CD4-positive, alpha-beta T cell treated with Interleukin-6 at 100 ng/mL for 8 hours (primary cell): ENCODE measurements at regions not wholly inside any gene's neighbourhood (a gene's known extent, or its start where the extent isn't known, plus 50 kb on each side); places are given as distances from the start of the nearest gene placed in this dataset.
A peak's percentile ranks its signal among the peaks of the same experiment; 100 is the strongest.

ENCODE experiments used
- DNase-seq: peaks from one replicate; pipeline ENCODE4 v3.0.0-alpha.2; 2020; ENCODE audit warnings: mixed read lengths, low spot score

GRCh38 chr13:99027661-99028425, 50.0 kb upstream of the DOCK9 start:
- DNase-seq, result no peak

GRCh38 chr13:99028890-99029289, 51.0 kb upstream of the DOCK9 start:
- DNase-seq, result peak; percentile 54

GRCh38 chr13:99029576-99029975, 51.7 kb upstream of the DOCK9 start:
- DNase-seq, result no peak

GRCh38 chr13:99030326-99030725, 52.5 kb upstream of the DOCK9 start:
- DNase-seq, result no peak

DNA sequence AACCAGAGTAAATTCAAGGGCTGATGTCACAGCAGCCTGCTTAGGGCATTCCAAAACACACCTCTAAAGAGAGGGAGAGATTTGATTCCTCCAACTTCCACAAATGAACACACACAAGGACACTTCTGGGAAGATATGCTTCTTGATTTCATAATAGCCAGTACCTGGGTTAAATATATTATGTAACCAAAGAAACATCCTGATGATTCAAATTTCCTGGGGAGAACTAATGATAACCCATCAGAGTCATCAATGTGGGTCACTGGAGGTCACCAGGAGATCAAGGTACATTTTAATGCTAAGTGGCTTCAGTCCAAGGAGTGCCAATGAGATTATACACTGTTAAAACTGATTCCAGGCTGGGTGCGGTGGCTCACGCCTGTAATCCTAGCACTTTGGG, 54.0 kb upstream of the DOCK9 start:
- DNase-seq, result no peak

DNA sequence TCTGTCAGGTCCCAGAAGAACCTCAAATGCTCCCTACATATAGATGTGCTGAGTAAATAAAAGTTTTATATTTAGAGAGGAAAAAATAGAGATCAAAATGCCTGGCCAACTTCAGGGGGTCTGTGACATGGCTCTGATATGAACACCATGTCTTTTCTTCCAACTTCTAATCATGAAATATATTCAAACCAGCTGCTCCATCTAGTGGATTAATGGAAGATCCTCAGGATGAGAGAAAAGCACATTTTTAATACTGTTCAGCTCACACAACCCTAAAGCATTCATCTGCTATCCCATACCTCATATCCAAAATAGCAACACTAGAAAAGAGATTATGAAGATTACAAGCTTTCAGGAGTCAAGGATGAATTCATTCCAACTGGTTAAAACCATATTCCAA, 56.0 kb upstream of the DOCK9 start:
- peak; percentile 21 for DNase-seq

DNA sequence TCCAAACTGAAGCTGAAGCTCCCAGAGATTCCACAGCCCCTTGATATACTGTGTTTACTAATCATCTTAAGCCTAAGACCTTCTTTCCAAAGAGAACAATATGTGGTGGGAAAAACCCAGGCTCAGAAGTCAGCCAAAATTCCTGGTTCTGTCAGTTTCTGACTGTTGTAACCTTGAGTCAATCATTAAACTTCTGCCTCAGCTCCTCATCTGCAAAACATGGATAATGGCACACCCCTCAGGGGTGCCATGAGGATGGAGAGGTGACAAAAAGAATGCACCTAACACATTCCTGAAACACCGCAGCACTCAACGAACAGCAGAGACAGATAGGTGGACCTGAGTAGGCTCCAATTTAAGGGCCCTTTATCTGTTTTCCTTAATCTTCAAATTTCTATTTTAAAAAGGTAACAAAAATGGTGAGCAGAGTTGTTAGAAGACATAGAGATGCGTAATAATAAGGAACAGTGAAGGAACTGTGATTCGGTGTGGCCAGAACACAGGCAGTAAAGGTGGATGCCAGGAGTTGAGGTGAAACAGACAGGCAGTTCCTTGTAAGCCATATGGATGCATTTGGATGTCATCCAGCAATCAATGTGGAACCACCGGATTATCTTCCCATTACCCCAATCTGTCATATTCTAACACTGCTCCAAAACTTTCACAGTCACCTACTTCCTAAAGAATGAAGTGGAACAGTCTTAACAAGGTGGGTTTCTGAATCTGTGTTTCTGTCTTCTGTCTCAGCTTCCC, 56.6 kb upstream of the DOCK9 start:
- no peak for DNase-seq

GRCh38 chr13:99035715-99036114, 57.9 kb upstream of the DOCK9 start:
- DNase-seq, result no peak

- no peak for DNase-seq
Observed at GRCh38 chr13:99037756-99038155, 59.9 kb upstream of the DOCK9 start.

GRCh38 chr13:99039718-99040280, 61.9 kb upstream of the DOCK9 start:
- no peak for DNase-seq

GRCh38 chr13:99040536-99041131, 62.8 kb upstream of the DOCK9 start:
- no peak for DNase-seq

- no peak for DNase-seq
Observed at GRCh38 chr13:99041337-99041736, 63.5 kb upstream of the DOCK9 start.

DNA sequence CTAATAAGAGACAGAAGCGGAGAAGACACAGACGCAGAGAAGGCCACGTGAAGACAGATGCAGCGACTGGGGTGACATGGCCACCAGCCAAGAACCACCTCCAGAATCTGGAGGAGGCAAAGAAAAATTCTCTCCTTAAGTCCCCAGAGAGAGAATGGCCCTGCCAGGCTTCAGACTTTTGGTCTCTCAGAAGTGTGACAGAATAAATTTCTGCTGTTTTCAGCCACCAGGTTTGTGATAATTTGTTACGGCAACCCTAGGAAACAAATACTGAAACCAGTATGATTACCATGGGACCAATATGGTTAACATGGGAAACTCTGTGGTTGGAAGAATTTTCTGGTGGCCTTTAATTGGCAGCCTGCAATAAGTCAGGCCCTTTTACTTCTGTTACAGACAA, 63.9 kb upstream of the DOCK9 start:
- no peak for DNase-seq

- DNase-seq, result no peak
Observed at GRCh38 chr13:99042521-99043250, 64.8 kb upstream of the DOCK9 start.

DNA sequence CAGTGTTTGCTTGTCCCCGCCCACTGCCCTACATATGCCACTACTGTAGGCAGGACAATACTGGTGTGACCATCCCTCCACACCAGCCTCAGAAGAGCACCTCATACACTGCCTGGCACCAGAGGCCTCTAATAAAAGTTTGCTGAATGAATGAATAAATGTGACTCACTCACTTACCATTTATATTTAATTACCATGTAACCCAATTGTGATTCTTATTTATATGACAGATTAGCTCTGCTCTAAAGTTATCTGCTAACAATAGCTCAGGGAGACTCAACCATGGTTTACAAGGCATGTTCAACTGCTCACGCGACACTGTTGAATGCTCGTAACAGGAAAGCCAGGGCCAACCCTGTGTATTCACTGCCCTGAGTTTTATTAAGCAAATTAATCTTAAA, 66.0 kb upstream of the DOCK9 start:
- no peak for DNase-seq

- DNase-seq, result peak; percentile 11
Observed at GRCh38 chr13:99044764-99045163, 66.9 kb upstream of the DOCK9 start.

DNA sequence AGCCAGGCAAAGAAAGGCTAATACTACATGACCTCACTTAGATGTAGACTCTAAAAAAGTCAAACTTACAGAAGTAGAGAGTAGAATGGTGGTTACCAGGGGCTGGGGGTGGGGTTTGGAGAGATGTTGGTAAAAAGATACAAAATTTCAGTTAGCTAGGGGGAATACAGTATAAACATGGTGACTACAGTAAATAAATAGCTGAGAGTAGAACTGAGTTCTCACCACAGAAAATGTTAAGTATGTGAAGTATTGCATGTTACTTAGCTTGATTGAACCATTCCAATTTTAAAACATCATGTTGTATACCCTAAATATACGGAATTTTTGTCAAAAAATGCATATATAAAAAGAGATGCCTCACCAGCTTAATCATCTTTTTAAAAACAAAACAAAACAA, 67.5 kb upstream of the DOCK9 start:
- DNase-seq, result no peak

DNA sequence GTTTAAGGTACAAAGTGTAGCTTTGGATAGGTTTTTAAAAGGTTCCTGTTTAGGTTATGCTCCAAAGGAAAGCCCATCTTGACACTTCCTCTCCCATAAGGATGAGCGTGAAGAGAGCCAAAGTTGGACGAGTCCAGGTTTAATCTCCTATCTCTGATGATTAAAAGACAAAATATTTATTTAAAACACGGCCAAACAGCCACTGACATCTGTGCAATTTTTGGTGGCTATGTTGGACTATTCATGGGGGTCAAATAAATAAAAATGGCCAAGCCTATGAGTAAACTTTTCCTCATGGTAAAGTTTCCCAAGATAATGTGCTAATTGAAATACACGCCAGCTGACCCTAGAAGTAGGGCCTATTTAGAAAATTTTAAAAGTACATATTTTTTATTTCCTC, 69.0 kb upstream of the DOCK9 start:
- DNase-seq, result no peak

GRCh38 chr13:99050983-99051488, 73.2 kb upstream of the DOCK9 start:
- peak; percentile 17 for DNase-seq

DNA sequence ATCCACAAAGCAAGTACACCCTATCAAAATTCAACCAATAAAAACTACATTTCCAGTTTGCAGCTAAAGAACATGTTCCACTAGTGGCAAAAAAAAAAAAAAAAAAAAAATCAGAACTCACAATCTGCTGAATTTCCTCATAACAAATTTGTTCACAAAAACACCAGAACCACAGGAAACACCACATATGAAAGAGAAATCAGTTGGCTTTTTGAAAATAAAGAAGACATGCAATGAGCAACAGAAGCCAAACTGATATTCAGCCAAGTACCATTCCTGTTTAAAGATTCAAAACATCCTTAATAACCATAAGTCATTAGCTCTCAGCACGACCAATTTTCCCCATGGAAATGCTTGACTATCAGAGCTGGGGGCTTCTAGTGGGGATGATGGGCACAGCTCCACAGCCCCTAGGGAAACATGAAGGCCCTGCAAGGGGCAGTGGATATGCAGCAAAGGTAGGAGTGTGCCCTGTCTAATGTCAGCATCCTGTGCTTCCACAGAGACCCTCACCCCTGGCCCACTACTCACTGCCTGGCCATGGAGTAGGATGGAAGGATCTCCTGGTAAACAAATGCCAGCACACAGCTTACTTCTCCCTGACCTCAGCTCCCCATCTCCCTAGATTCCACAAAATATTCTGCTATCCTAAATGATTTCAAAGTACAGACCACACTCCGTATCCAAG, 74.0 kb upstream of the DOCK9 start:
- peak; percentile 52 for DNase-seq

- peak; percentile 13 for DNase-seq
Observed at GRCh38 chr13:99053636-99054233, 75.9 kb upstream of the DOCK9 start.
